GM19023 (cell line): ENCODE measurements at regions not wholly inside any gene's neighbourhood (a gene's known extent, or its start where the extent isn't known, plus 50 kb on each side); places are given as distances from the start of the nearest gene placed in this dataset.
A peak's percentile ranks its signal among the peaks of the same experiment; 100 is the strongest.
"Not testable (repeated sequence)": the region's sequence is repeated elsewhere in the genome, so short reads cannot be mapped to it uniquely, and the experiment has no call there.

Source experiments
- ATAC-seq: cut with Tn5 transposase; IDR thresholded peaks from one replicate; pipeline ENCODE4 v1.9.1; 2021; ENCODE audit warnings: mild to moderate bottlenecking, moderate library complexity; ENCODE audit not compliant: unreplicated experiment

- ATAC-seq = no peak
These were observed 312.9 kb downstream of the GJA1 start for GRCh38 chr6:121748376-121748775.

GRCh38 chr6:121748850-121749249, 313.4 kb downstream of the GJA1 start:
- ATAC-seq = no peak

GRCh38 chr6:121755485-121755884, 320.0 kb downstream of the GJA1 start:
- no peak for ATAC-seq

GRCh38 chr6:121756666-121757065, 321.2 kb downstream of the GJA1 start:
- no peak for ATAC-seq

GRCh38 chr6:121759370-121759769, 323.9 kb downstream of the GJA1 start:
- ATAC-seq = peak; percentile 65

- no peak for ATAC-seq
These were observed 324.7 kb downstream of the GJA1 start for GRCh38 chr6:121760191-121760590.

GRCh38 chr6:121760745-121761144, 325.3 kb downstream of the GJA1 start:
- no peak for ATAC-seq

GRCh38 chr6:121764493-121764892, 329.0 kb downstream of the GJA1 start:
- peak; percentile 91 for ATAC-seq

- no peak for ATAC-seq
These were observed 329.6 kb downstream of the GJA1 start for GRCh38 chr6:121765060-121765459.

- no peak for ATAC-seq
These were observed 331.8 kb downstream of the GJA1 start for GRCh38 chr6:121767211-121767610.

- ATAC-seq = no peak
These were observed 335.5 kb downstream of the GJA1 start for GRCh38 chr6:121770943-121771342.

- peak; percentile 76 for ATAC-seq
These were observed 336.7 kb downstream of the GJA1 start for GRCh38 chr6:121771937-121772720.

GRCh38 chr6:121776054-121776453, 340.6 kb downstream of the GJA1 start:
- ATAC-seq = no peak

- no peak for ATAC-seq
These were observed 345.2 kb downstream of the GJA1 start for GRCh38 chr6:121780325-121781321.

- no peak for ATAC-seq
These were observed 356.2 kb downstream of the GJA1 start for GRCh38 chr6:121791396-121792315.

GRCh38 chr6:121794630-121795029, 359.2 kb downstream of the GJA1 start:
- ATAC-seq = no peak

- not testable (repeated sequence) for ATAC-seq
These were observed 362.2 kb downstream of the GJA1 start for GRCh38 chr6:121797598-121797997.

GRCh38 chr6:121798126-121798525, 362.7 kb downstream of the GJA1 start:
- not testable (repeated sequence) for ATAC-seq

- ATAC-seq = no peak
These were observed 364.1 kb downstream of the GJA1 start for GRCh38 chr6:121799574-121799973.

GRCh38 chr6:121800047-121800446, 364.6 kb downstream of the GJA1 start:
- ATAC-seq = no peak

GRCh38 chr6:121806116-121806515, 370.7 kb downstream of the GJA1 start:
- no peak for ATAC-seq
